SK-N-SH (cell line): ENCODE measurements at regions not wholly inside any gene's neighbourhood (a gene's known extent, or its start where the extent isn't known, plus 50 kb on each side); places are given as distances from the start of the nearest gene placed in this dataset.

ENCODE experiments used
- CTCF ChIA-PET: fragments of 300-600, 350-600 bp; formaldehyde crosslinking; extraction: SDS; loops from one replicate; lab custom pipeline; 2021; lab: Yijun Ruan, JAX
- POLR2A ChIA-PET: fragments of 350-600 bp; sonication (Branson Sonifier 250); formaldehyde crosslinking; extraction: SDS; loops from one replicate; lab custom pipeline; 2020; ENCODE audit warnings: antibody characterized with exemption, inconsistent platforms; lab: Yijun Ruan, JAX
- DNase-seq: peaks from one replicate; pipeline ENCODE4 v3.0.0; 2012
- H2AFZ ChIP-seq: fragments of 200-600 bp; sonication (generic); 2 replicates; pipeline ENCODE4 v1.8.1; 2016; ENCODE audit warnings: antibody characterized with exemption, mild to moderate bottlenecking, low read depth
- H3F3A ChIP-seq: fragments of 200-600 bp; sonication (generic); replicated peaks from 2 replicates; pipeline ENCODE3; 2016; ENCODE audit warnings: antibody characterized with exemption, mild to moderate bottlenecking; ENCODE audit not compliant: insufficient read depth
- H3K27ac ChIP-seq, 2 experiments: fragments of 200-500 bp in 1 of 2; fragments of 200-600 bp in 1 of 2; sonication (Bioruptor generic) in 1 of 2; sonication (generic), shearing (Covaris generic) in 1 of 2; 2 replicates each; pipeline versions ENCODE4 v1.5.1 to v1.6.1; 2014 to 2016; ENCODE audit warnings: low read depth in 2 of 2, inconsistent platforms in 1 of 2, low read length in 1 of 2, mild to moderate bottlenecking in 1 of 2, mixed read lengths in 1 of 2
- H3K27me3 ChIP-seq: fragments of 200-600 bp; sonication (generic), shearing (Covaris generic); 2 replicates; pipeline ENCODE4 v1.6.1; 2016; ENCODE audit warnings: mixed run types; ENCODE audit not compliant: insufficient read depth
- H3K36me3 ChIP-seq, 2 experiments: fragments of 200-500 bp in 1 of 2; fragments of 200-600 bp in 1 of 2; sonication (Bioruptor generic) in 1 of 2; sonication (generic) in 1 of 2; replicated peaks in 1 of 2; 2 replicates each; pipeline versions ENCODE3 to v1.5.1; 2014 to 2016; ENCODE audit warnings: low read length in 1 of 2, mild to moderate bottlenecking in 1 of 2; ENCODE audit not compliant: insufficient read depth in 2 of 2, control insufficient read depth in 1 of 2
- H3K4me1 ChIP-seq, 2 experiments: fragments of 200-500 bp in 1 of 2; fragments of 200-600 bp in 1 of 2; sonication (Bioruptor generic) in 1 of 2; sonication (generic), shearing (Covaris generic) in 1 of 2; 2 replicates each; pipeline versions ENCODE4 v1.5.1 to v1.6.1; 2014 to 2016; ENCODE audit warnings: low read depth in 1 of 2, low read length in 1 of 2, mixed run types in 1 of 2; ENCODE audit not compliant: insufficient read depth in 2 of 2, control insufficient read depth in 1 of 2
- H3K4me2 ChIP-seq: fragments of 200-600 bp; sonication (generic), shearing (Covaris generic); 2 replicates; pipeline ENCODE4 v1.6.1; 2017; ENCODE audit warnings: mixed run types
- H3K4me3 ChIP-seq, 2 experiments: fragments of 200-500 bp in 1 of 2; fragments of 200-600 bp in 1 of 2; sonication (Bioruptor generic) in 1 of 2; sonication (generic), shearing (Covaris generic) in 1 of 2; 2 replicates each; pipeline versions ENCODE4 v1.5.1 to v1.8.1; 2014 to 2016; ENCODE audit warnings: low read depth in 2 of 2, inconsistent platforms in 1 of 2, low read length in 1 of 2, mild to moderate bottlenecking in 1 of 2, mixed read lengths in 1 of 2, moderate library complexity in 1 of 2
- H3K79me2 ChIP-seq: fragments of 200-600 bp; sonication (generic); 2 replicates; pipeline ENCODE4 v1.8.1; 2017; ENCODE audit warnings: mild to moderate bottlenecking; ENCODE audit not compliant: insufficient read depth
- H3K9ac ChIP-seq: fragments of 200-600 bp; sonication (generic); 2 replicates; pipeline ENCODE4 v1.6.1; 2017; ENCODE audit warnings: mixed run types
- H3K9me2 ChIP-seq: fragments of 200-600 bp; sonication (generic); 2 replicates; pipeline ENCODE4 v1.6.1; 2017; ENCODE audit warnings: mixed run types
- H3K9me3 ChIP-seq: fragments of 200-600 bp; sonication (generic); 2 replicates; pipeline ENCODE4 v1.6.1; 2017; ENCODE audit warnings: mixed run types, mild to moderate bottlenecking, moderate library complexity
- H4K20me1 ChIP-seq: fragments of 200-600 bp; sonication (generic); 2 replicates; pipeline ENCODE4 v1.6.1; 2017; ENCODE audit warnings: mild to moderate bottlenecking, mixed run types; ENCODE audit not compliant: insufficient read depth
- CHD2 ChIP-seq: fragments of 150-350 bp; IDR thresholded peaks from 2 replicates; pipeline ENCODE4 v1.6.1; 2018; ENCODE audit warnings: low read length; ENCODE audit not compliant: partially characterized antibody
- CTCF ChIP-seq: fragments of 200-600 bp; sonication (generic); IDR thresholded peaks from 2 replicates; pipeline ENCODE4 v1.6.1; 2017; ENCODE audit warnings: antibody characterized with exemption, mild to moderate bottlenecking, moderate library complexity
- ELF1 ChIP-seq: IDR thresholded peaks from 2 replicates; pipeline ENCODE4 v1.4.0; 2012
- EZH2phosphoT487 ChIP-seq: fragments of 200-600 bp; sonication (generic); IDR thresholded peaks from 2 replicates; pipeline ENCODE4 v1.6.1; 2017; ENCODE audit warnings: low read depth, mixed run types, mild to moderate bottlenecking, antibody characterized with exemption, moderate library complexity, borderline replicate concordance
- FOXJ3 ChIP-seq: sonication (generic); formaldehyde crosslinking; IDR thresholded peaks from 2 replicates; pipeline ENCODE4 v1.5.1; 2020; ENCODE audit warnings: mild to moderate bottlenecking, missing genetic modification reagents
- GATA2 ChIP-seq: sonication (generic); formaldehyde crosslinking; IDR thresholded peaks from 2 replicates; pipeline ENCODE4 v1.5.0; 2020; ENCODE audit warnings: mild to moderate bottlenecking, missing genetic modification reagents
- IRF3 ChIP-seq: fragments of 150-350 bp; IDR thresholded peaks from 2 replicates; pipeline ENCODE4 v1.6.1; 2016; ENCODE audit warnings: mild to moderate bottlenecking, low read depth, low read length
- MXI1 ChIP-seq: IDR thresholded peaks from 2 replicates; pipeline ENCODE4 v1.6.1; 2012; ENCODE audit warnings: mild to moderate bottlenecking, low read depth, low read length, improper control_type of control experiment
- NFIC ChIP-seq: IDR thresholded peaks from 2 replicates; pipeline ENCODE4 v1.4.0; 2012; ENCODE audit warnings: borderline replicate concordance
- NRF1 ChIP-seq: IDR thresholded peaks from 2 replicates; pipeline ENCODE4 v1.6.1; 2012; ENCODE audit warnings: low read depth, mild to moderate bottlenecking, low read length
- PBX3 ChIP-seq: IDR thresholded peaks from 2 replicates; pipeline ENCODE4; 2012
- RAD21 ChIP-seq: IDR thresholded peaks from 2 replicates; pipeline ENCODE4 v1.6.1; 2012; ENCODE audit warnings: mild to moderate bottlenecking, low read length
- RFX5 ChIP-seq: IDR thresholded peaks from 2 replicates; pipeline ENCODE4 v1.6.1; 2012; ENCODE audit warnings: mild to moderate bottlenecking, improper control_type of control experiment, low read length
- TAF1 ChIP-seq: IDR thresholded peaks from 2 replicates; pipeline ENCODE4 v1.6.1; 2012; ENCODE audit warnings: low read depth, mild to moderate bottlenecking, low read length, moderate library complexity, borderline replicate concordance
- TEAD4 ChIP-seq: IDR thresholded peaks from 2 replicates; pipeline ENCODE4 v1.4.0; 2012; ENCODE audit warnings: mild to moderate bottlenecking, borderline replicate concordance; ENCODE audit not compliant: insufficient read depth
- YY1 ChIP-seq: IDR thresholded peaks from 2 replicates; pipeline ENCODE4 v1.4.0; 2012; ENCODE audit warnings: low read depth, mild to moderate bottlenecking
- WGBS: methylation state at CpG from one replicate; pipeline ENCODE4 v1.1.6; 2017; ENCODE audit warnings: low lambda C conversion rate; 5-methylcytosine and 5-hydroxymethylcytosine counted together
- TF ChIP-seq, protein P1 (sequence below): IDR thresholded peaks from 2 replicates; pipeline ENCODE4 v1.4.0; 2012; ENCODE audit warnings: low read depth, borderline replicate concordance
- TF ChIP-seq, protein P2 (sequence below): fragments of 150-350 bp; IDR thresholded peaks from 2 replicates; pipeline ENCODE4 v1.6.1; 2017; ENCODE audit warnings: antibody characterized with exemption, low read length, low read depth, borderline replicate concordance

DNA sequence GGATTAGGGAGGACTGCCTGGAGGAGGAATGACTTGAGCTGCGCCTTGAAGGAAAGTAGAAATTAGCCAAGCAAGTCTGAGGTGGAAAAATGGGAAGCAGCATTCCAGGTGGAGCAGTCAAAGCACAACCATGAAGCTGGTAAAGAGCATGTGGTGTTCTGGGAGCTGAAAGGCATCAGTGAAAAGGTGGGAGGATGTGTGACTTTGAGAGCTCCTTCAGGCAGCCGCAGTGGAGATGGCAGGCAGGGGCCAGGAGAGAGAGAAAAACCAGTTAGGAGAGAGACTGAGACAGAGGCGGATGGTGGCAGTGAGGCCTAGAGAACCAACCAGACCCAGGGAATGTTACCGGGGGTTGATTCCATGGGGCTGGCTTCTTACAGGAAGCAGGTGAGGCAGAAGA lies 393.4 kb downstream of the MIAT start:
- no peak for DNase-seq
- H3K36me3 ChIP-seq = no peaks in the 10 kb centered on the region
- no peak overlapping the region for H3K27ac ChIP-seq
- H3K4me2 ChIP-seq = no peak overlapping the region
- no peaks in the 10 kb centered on the region for H3F3A ChIP-seq
- no peak overlapping the region for H3K9ac ChIP-seq
- H3K4me1 ChIP-seq = peaks cover 0 to 7% of the 10 kb centered on the region in 2 experiments; a peak in 2 of 4 replicates
- 59% methylated on average over 4 of the region's 4 CpGs for WGBS
- H3K27me3 ChIP-seq = 0 out of 2 replicates have a peak, but pooled peaks cover 7% of the 10 kb centered on the region
- H3K4me3 ChIP-seq = no peak overlapping the region
- no peaks in the 10 kb centered on the region for H3K79me2 ChIP-seq
- POLR2A ChIA-PET = no interaction called here
- H3K9me3 ChIP-seq = no peaks in the 10 kb centered on the region
- no peak for TF ChIP-seq CHD2
- TF ChIP-seq, all 33 proteins: peak for 0
- H3K9me2 ChIP-seq = no peaks in the 10 kb centered on the region
- CTCF ChIA-PET = no interaction called here
- no peak overlapping the region for H2AFZ ChIP-seq
- H4K20me1 ChIP-seq = no peaks in the 10 kb centered on the region

DNA sequence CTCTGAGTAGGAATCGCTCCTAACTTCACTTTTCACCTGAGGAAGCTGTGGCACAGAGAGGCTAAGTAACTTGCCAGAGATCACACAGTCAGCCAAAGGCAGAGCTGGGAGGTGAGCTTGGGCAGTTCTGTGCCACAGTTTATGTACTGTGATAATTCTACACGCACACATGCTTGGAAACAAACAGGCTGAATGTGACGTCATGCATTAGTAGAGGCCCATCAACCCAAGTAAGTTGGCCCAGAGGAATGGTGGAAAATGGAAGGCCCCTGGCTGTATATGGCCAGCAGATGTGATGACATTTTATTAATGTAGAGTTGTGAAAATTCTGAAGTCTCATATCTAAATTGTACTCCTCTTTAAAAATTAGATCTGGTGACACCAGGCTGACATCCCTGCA lies 394.0 kb downstream of the MIAT start:
- peaks cover 0 to 3% of the 10 kb centered on the region in 2 experiments; a peak in 1 of 4 replicates for H3K4me1 ChIP-seq

More for the DNA sequence above, 394.0 kb downstream of the MIAT start:
- Histone ChIP-seq H3K79me2 (no peaks in the 10 kb centered on the region), H3K4me3 (no peak overlapping the region), H3K27me3 (0 out of 2 replicates have a peak, but pooled peaks cover 7% of the 10 kb centered on the region), H3K4me2 (no peak overlapping the region), H3K9me3 (no peaks in the 10 kb centered on the region), H3K9me2 (no peaks in the 10 kb centered on the region), H3F3A (no peaks in the 10 kb centered on the region), H3K9ac (no peak overlapping the region), H3K27ac (no peak overlapping the region), H4K20me1 (no peaks in the 10 kb centered on the region), H3K36me3 (no peaks in the 10 kb centered on the region), H2AFZ (no peak overlapping the region)
- 27% methylated on average over 3 of the region's 3 CpGs for WGBS
- no peak for DNase-seq
- POLR2A ChIA-PET = no interaction called here
- no peak for TF ChIP-seq CHD2
- TF ChIP-seq, protein P1, sequence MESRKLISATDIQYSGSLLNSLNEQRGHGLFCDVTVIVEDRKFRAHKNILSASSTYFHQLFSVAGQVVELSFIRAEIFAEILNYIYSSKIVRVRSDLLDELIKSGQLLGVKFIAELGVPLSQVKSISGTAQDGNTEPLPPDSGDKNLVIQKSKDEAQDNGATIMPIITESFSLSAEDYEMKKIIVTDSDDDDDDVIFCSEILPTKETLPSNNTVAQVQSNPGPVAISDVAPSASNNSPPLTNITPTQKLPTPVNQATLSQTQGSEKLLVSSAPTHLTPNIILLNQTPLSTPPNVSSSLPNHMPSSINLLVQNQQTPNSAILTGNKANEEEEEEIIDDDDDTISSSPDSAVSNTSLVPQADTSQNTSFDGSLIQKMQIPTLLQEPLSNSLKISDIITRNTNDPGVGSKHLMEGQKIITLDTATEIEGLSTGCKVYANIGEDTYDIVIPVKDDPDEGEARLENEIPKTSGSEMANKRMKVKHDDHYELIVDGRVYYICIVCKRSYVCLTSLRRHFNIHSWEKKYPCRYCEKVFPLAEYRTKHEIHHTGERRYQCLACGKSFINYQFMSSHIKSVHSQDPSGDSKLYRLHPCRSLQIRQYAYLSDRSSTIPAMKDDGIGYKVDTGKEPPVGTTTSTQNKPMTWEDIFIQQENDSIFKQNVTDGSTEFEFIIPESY = no peak
- TF ChIP-seq, protein P2, sequence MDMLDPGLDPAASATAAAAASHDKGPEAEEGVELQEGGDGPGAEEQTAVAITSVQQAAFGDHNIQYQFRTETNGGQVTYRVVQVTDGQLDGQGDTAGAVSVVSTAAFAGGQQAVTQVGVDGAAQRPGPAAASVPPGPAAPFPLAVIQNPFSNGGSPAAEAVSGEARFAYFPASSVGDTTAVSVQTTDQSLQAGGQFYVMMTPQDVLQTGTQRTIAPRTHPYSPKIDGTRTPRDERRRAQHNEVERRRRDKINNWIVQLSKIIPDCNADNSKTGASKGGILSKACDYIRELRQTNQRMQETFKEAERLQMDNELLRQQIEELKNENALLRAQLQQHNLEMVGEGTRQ = no peak
- no peak for TF ChIP-seq YY1
- no peak for TF ChIP-seq EZH2phosphoT487
- TF ChIP-seq FOXJ3 = no peak
- no peak for TF ChIP-seq TEAD4
- no peak for TF ChIP-seq NFIC
- no peak for TF ChIP-seq RAD21
- no peak for TF ChIP-seq ELF1
- TF ChIP-seq PBX3 = no peak
- no peak for TF ChIP-seq NRF1
- TF ChIP-seq RFX5 = no peak
- TF ChIP-seq IRF3 = no peak
- TF ChIP-seq CTCF = no peak
- TF ChIP-seq TAF1 = no peak
- TF ChIP-seq MXI1 = no peak
- TF ChIP-seq GATA2 (CRISPR knock-in tag) = no peak
- CTCF ChIA-PET = no interaction called here
